IgD-negative memory B cell (primary cell): ENCODE measurements at regions not wholly inside any gene's neighbourhood (a gene's known extent, or its start where the extent isn't known, plus 50 kb on each side); places are given as distances from the start of the nearest gene placed in this dataset.

Experiments
- H3K27ac Mint-ChIP-seq, 3 donors: one replicate each; pipeline ENCODE4 v1.8.0; 2020 to 2022; ENCODE audit warnings: mild to moderate bottlenecking in 3 of 3, mixed read lengths in 3 of 3, moderate library complexity in 1 of 3
- H3K27me3 Mint-ChIP-seq: one replicate; pipeline ENCODE4 v1.8.0; 2021; ENCODE audit warnings: mixed read lengths
- H3K36me3 Mint-ChIP-seq: one replicate; pipeline ENCODE4 v1.8.0; 2020; ENCODE audit warnings: mild to moderate bottlenecking, mixed read lengths
- H3K4me1 Mint-ChIP-seq, 3 donors: one replicate each; pipeline ENCODE4 v1.8.0; 2020 to 2022; ENCODE audit warnings: mixed read lengths in 3 of 3, mild to moderate bottlenecking in 1 of 3
- H3K4me3 Mint-ChIP-seq, 4 donors: one replicate each; pipeline ENCODE4 v1.8.0; 2020 to 2022; ENCODE audit warnings: mild to moderate bottlenecking in 4 of 4, mixed read lengths in 4 of 4, moderate library complexity in 3 of 4
- H3K9me3 Mint-ChIP-seq, 3 donors: one replicate each; pipeline ENCODE4 v1.8.0; 2020 to 2021; ENCODE audit warnings: mixed read lengths in 3 of 3, mild to moderate bottlenecking in 1 of 3

- Mint-ChIP-seq H3K36me3 (no peaks in the 10 kb centered on the region), H3K4me3 (no peak overlapping the region), H3K9me3 (peaks cover 0 to 9% (median 0%) of the 10 kb centered on the region in 3 donors), H3K27me3 (no peaks in the 10 kb centered on the region), H3K27ac (no peak overlapping the region), H3K4me1 (no peaks in the 10 kb centered on the region)
These were observed 244.6 kb downstream of the AASDHPPT start for GRCh38 chr11:106322106-106322505.

- Mint-ChIP-seq H3K9me3 (peaks cover 1 to 9% (median 2%) of the 10 kb centered on the region in 3 donors), H3K27ac (no peak overlapping the region), H3K36me3 (no peaks in the 10 kb centered on the region), H3K27me3 (no peaks in the 10 kb centered on the region), H3K4me3 (no peak overlapping the region), H3K4me1 (no peaks in the 10 kb centered on the region)
These were observed 248.6 kb downstream of the AASDHPPT start for GRCh38 chr11:106326087-106326486.

- H3K27ac Mint-ChIP-seq: no peak overlapping the region
- no peaks in the 10 kb centered on the region for H3K27me3 Mint-ChIP-seq
- H3K4me1 Mint-ChIP-seq: no peaks in the 10 kb centered on the region
- no peak overlapping the region for H3K4me3 Mint-ChIP-seq
- no peaks in the 10 kb centered on the region for H3K36me3 Mint-ChIP-seq
- peaks cover 1 to 6% (median 2%) of the 10 kb centered on the region in 3 donors for H3K9me3 Mint-ChIP-seq
These were observed 249.7 kb downstream of the AASDHPPT start for GRCh38 chr11:106327134-106327533.

- Mint-ChIP-seq H3K4me1 (no peaks in the 10 kb centered on the region), H3K9me3 (peaks cover 1 to 6% (median 2%) of the 10 kb centered on the region in 3 donors), H3K4me3 (no peak overlapping the region), H3K27ac (no peak overlapping the region), H3K36me3 (no peaks in the 10 kb centered on the region), H3K27me3 (no peaks in the 10 kb centered on the region)
These were observed 250.2 kb downstream of the AASDHPPT start for GRCh38 chr11:106327637-106328036.

GRCh38 chr11:106329273-106330018, 252.0 kb downstream of the AASDHPPT start:
- peaks cover 0 to 2% (median 1%) of the 10 kb centered on the region in 3 donors for H3K9me3 Mint-ChIP-seq
- H3K27me3 Mint-ChIP-seq: no peaks in the 10 kb centered on the region
- H3K27ac Mint-ChIP-seq: no peak overlapping the region
- H3K4me1 Mint-ChIP-seq: no peaks in the 10 kb centered on the region
- no peak overlapping the region for H3K4me3 Mint-ChIP-seq
- no peaks in the 10 kb centered on the region for H3K36me3 Mint-ChIP-seq

GRCh38 chr11:106331176-106331575, 253.7 kb downstream of the AASDHPPT start:
- H3K27ac Mint-ChIP-seq: no peak overlapping the region
- no peaks in the 10 kb centered on the region for H3K4me1 Mint-ChIP-seq
- no peaks in the 10 kb centered on the region for H3K36me3 Mint-ChIP-seq
- no peaks in the 10 kb centered on the region for H3K27me3 Mint-ChIP-seq
- peaks cover 0 to 2% (median 1%) of the 10 kb centered on the region in 3 donors for H3K9me3 Mint-ChIP-seq
- H3K4me3 Mint-ChIP-seq: no peak overlapping the region

- Mint-ChIP-seq H3K27me3 (no peaks in the 10 kb centered on the region), H3K4me3 (no peak overlapping the region), H3K36me3 (no peaks in the 10 kb centered on the region), H3K27ac (no peak overlapping the region), H3K9me3 (peaks cover 0 to 2% (median 1%) of the 10 kb centered on the region in 3 donors), H3K4me1 (no peaks in the 10 kb centered on the region)
These were observed 256.2 kb downstream of the AASDHPPT start for GRCh38 chr11:106333678-106334077.

- Mint-ChIP-seq H3K4me1 (no peaks in the 10 kb centered on the region), H3K36me3 (no peaks in the 10 kb centered on the region)
These were observed 266.9 kb downstream of the AASDHPPT start for GRCh38 chr11:106344394-106344793.

GRCh38 chr11:106344966-106345365, 267.5 kb downstream of the AASDHPPT start:
- Mint-ChIP-seq H3K36me3 (no peaks in the 10 kb centered on the region), H3K27me3 (no peaks in the 10 kb centered on the region), H3K27ac (no peak overlapping the region), H3K9me3 (peaks cover 1 to 6% (median 6%) of the 10 kb centered on the region in 3 donors), H3K4me3 (no peak overlapping the region), H3K4me1 (no peaks in the 10 kb centered on the region)

More at GRCh38 chr11:106344394-106344793, 266.9 kb downstream of the AASDHPPT start:
- Mint-ChIP-seq H3K9me3 (peaks cover 1 to 4% (median 2%) of the 10 kb centered on the region in 3 donors), H3K27me3 (no peaks in the 10 kb centered on the region), H3K27ac (no peak overlapping the region), H3K4me3 (no peak overlapping the region)

- Mint-ChIP-seq H3K9me3 (peaks cover 0 to 6% (median 2%) of the 10 kb centered on the region in 3 donors), H3K4me3 (no peak overlapping the region), H3K27me3 (no peaks in the 10 kb centered on the region), H3K4me1 (no peaks in the 10 kb centered on the region), H3K27ac (no peak overlapping the region), H3K36me3 (no peaks in the 10 kb centered on the region)
These were observed 275.6 kb downstream of the AASDHPPT start for GRCh38 chr11:106353031-106353430.

GRCh38 chr11:106369224-106369623, 291.8 kb downstream of the AASDHPPT start:
- Mint-ChIP-seq H3K4me1 (no peaks in the 10 kb centered on the region), H3K9me3 (peaks cover 0 to 2% (median 0%) of the 10 kb centered on the region in 3 donors), H3K36me3 (no peaks in the 10 kb centered on the region)

GRCh38 chr11:106378513-106379179, 301.2 kb downstream of the AASDHPPT start:
- H3K27me3 Mint-ChIP-seq: no peaks in the 10 kb centered on the region
- H3K4me3 Mint-ChIP-seq: no peak overlapping the region
- H3K9me3 Mint-ChIP-seq: peaks cover 0 to 7% (median 3%) of the 10 kb centered on the region in 3 donors
- H3K4me1 Mint-ChIP-seq: no peaks in the 10 kb centered on the region
- H3K27ac Mint-ChIP-seq: no peak overlapping the region
- H3K36me3 Mint-ChIP-seq: peaks cover 4% of the 10 kb centered on the region

More at GRCh38 chr11:106369224-106369623, 291.8 kb downstream of the AASDHPPT start:
- Mint-ChIP-seq H3K27ac (no peak overlapping the region), H3K27me3 (no peaks in the 10 kb centered on the region), H3K4me3 (no peak overlapping the region)

- H3K36me3 Mint-ChIP-seq: peaks cover 4% of the 10 kb centered on the region
These were observed 301.8 kb downstream of the AASDHPPT start for GRCh38 chr11:106379265-106379664.

GRCh38 chr11:106379712-106380111, 302.2 kb downstream of the AASDHPPT start:
- Mint-ChIP-seq H3K9me3 (peaks cover 0 to 7% (median 3%) of the 10 kb centered on the region in 3 donors), H3K27me3 (no peaks in the 10 kb centered on the region), H3K4me1 (no peaks in the 10 kb centered on the region), H3K36me3 (peaks cover 4% of the 10 kb centered on the region), H3K4me3 (no peak overlapping the region), H3K27ac (no peak overlapping the region)

More at GRCh38 chr11:106379265-106379664, 301.8 kb downstream of the AASDHPPT start:
- no peaks in the 10 kb centered on the region for H3K4me1 Mint-ChIP-seq
- no peak overlapping the region for H3K4me3 Mint-ChIP-seq
- peaks cover 0 to 7% (median 3%) of the 10 kb centered on the region in 3 donors for H3K9me3 Mint-ChIP-seq
- H3K27me3 Mint-ChIP-seq: no peaks in the 10 kb centered on the region
- H3K27ac Mint-ChIP-seq: no peak overlapping the region

GRCh38 chr11:106381895-106382294, 304.4 kb downstream of the AASDHPPT start:
- Mint-ChIP-seq H3K4me3 (no peak overlapping the region), H3K9me3 (peaks cover 0 to 7% (median 0%) of the 10 kb centered on the region in 3 donors), H3K27me3 (no peaks in the 10 kb centered on the region), H3K4me1 (no peaks in the 10 kb centered on the region), H3K36me3 (peaks cover 2% of the 10 kb centered on the region), H3K27ac (peak overlapping the region in 1 of 3 donors; percentile 69)
